ENCODE measurements at regions not wholly inside any gene's neighbourhood (a gene's known extent, or its start where the extent isn't known, plus 50 kb on each side); places are given as distances from the start of the nearest gene placed in this dataset.
A peak's percentile ranks its signal among the peaks of the same experiment; 100 is the strongest.

DNA sequence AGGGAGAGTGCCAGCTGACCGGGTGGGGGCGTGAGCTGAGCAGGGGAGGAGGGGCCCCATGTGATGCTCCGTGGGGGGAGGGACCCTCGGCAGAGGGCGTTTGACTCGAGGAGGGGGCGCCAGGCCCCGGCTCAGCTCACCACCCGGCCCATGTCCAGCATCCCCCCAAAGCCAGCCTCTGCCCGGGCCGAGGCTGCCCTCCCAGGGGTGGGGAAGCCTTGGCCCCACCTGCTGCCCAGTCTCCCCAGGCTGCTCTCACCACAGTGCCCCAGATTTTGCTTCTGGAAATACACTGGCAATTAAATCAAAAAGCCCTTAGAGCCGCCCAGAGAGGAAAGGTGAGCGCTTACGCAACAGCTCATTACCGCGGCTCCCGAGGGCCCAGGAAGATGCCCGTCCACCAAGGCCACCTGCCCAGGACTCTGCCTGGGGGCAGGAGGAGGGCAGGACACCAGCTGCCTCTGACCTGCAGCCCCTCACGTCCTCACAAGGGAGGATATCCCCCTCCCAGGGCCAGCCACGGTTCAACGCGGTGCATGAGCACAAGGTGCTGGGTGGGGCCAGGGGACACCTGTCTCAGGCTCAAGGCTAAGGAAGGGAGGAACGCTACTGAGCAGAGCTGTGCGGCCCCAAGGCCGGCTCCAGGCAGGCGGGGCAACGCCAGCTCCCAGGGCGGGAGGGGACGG lies 70.0 kb upstream of the INPP5A start:
- Histone ChIP-seq H3K4me3 (ENCODE audit: low read depth in 1 of 2, low read length in 2 of 2) (no peak overlapping the region), H3K4me1 (ENCODE audit: insufficient read depth, low read length) (peaks cover 34% of the 10 kb centered on the region), H3K36me3 (ENCODE audit: insufficient read depth, low read length) (no peaks in the 10 kb centered on the region), H3K27ac (ENCODE audit: low read depth, low read length) (peak overlapping the region; percentile 39), H3K9ac (ENCODE audit: low read length) (no peak overlapping the region), H3K27me3 (ENCODE audit: control insufficient read depth in 1 of 2, insufficient read depth in 2 of 2, low read length in 2 of 2) (no peaks in the 10 kb centered on the region), H3K9me3 (ENCODE audit: low read length) (no peaks in the 10 kb centered on the region)

DNA sequence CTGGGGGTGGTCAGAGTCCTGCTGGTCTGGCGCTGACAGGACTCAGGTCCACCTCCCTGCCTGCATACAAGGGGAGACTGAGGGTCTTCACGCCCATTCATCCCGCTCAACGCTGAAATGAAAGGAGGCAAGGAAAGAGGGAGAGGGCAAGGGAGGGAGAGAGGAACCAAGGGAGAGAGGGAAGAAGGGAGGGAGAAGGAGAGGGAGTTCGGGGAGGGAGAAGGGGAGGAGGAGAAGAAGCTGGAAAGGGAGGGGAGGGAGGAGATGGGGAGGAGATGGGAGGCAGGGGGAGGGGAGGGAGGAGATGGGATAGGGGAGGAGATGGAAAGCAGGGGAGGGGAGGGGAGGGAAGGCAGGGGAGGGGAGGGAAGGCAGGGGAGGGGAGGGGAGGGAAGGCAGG lies 69.4 kb upstream of the INPP5A start:
- Histone ChIP-seq H3K9me3 (ENCODE audit: low read length) (no peaks in the 10 kb centered on the region), H3K4me3 (ENCODE audit: low read depth in 1 of 2, low read length in 2 of 2) (no peak overlapping the region), H3K27ac (ENCODE audit: low read depth, low read length) (peak overlapping the region; percentile 39), H3K4me1 (ENCODE audit: insufficient read depth, low read length) (peaks cover 34% of the 10 kb centered on the region), H3K36me3 (ENCODE audit: insufficient read depth, low read length) (no peaks in the 10 kb centered on the region), H3K27me3 (ENCODE audit: control insufficient read depth in 1 of 2, insufficient read depth in 2 of 2, low read length in 2 of 2) (no peaks in the 10 kb centered on the region), H3K9ac (ENCODE audit: low read length) (no peak overlapping the region)

DNA sequence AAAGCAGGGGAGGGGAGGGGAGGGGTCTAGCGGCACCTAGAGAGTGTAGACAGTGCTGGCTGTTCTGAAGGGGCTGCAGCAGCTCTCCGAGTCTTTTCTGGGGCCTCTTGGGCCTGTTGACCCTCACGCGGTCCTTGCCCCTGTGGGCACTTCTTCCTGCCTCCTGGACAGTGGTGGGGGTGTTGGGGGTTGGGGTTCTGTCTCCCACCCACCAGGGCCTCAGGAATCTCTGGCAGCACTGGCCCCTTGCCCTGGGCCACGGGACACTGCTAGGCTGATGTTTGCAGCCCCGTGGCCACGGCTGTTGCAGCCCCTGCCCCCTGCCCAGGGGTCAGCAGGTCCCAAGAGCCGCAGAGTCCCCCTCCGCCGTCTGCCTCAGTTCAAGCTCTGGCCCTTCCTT lies 68.9 kb upstream of the INPP5A start:
- no peak overlapping the region for H3K27ac ChIP-seq (ENCODE audit: low read depth, low read length)
- no peaks in the 10 kb centered on the region for H3K27me3 ChIP-seq (ENCODE audit: control insufficient read depth in 1 of 2, insufficient read depth in 2 of 2, low read length in 2 of 2)
- no peak overlapping the region for H3K4me3 ChIP-seq (ENCODE audit: low read depth in 1 of 2, low read length in 2 of 2)
- no peak overlapping the region for H3K9ac ChIP-seq (ENCODE audit: low read length)
- H3K4me1 ChIP-seq (ENCODE audit: insufficient read depth, low read length): peaks cover 30% of the 10 kb centered on the region
- no peaks in the 10 kb centered on the region for H3K9me3 ChIP-seq (ENCODE audit: low read length)
- no peaks in the 10 kb centered on the region for H3K36me3 ChIP-seq (ENCODE audit: insufficient read depth, low read length)

DNA sequence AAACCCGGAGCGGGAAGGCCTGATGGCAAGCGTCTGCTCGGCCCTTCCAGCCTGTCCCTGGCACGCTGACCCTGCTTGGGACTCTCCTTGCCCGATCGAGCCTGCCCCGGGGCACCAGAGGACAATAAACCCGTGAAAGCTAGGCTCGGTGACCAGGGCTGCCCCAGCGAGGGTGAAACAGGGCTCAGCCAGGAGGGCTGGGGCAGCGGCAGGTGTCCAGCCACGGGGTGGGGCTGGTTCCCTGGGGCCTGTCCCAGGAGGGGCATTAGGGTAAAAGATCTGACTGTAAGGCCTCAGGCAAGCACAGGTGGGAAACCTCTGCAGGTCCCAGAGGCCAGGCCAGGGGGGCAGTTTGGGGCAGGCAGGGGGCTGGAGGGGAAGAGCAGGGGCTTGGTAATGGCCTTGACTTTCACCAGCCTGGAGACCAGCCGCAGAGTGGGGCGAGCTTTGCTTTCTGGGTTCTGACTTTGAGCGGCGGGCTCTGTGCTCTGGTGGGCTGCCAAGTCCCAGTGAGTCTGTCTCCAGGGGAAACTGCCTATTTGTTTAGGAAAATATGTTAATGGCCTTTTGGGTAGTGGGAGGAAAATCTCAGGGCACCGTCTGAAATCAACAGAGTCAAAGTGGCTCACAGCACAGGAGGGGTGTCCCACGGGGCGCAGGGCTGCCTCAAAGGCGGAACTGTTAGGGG lies 68.2 kb upstream of the INPP5A start:
- Histone ChIP-seq H3K27ac (ENCODE audit: low read depth, low read length) (peak overlapping the region; percentile 88), H3K9ac (ENCODE audit: low read length) (no peak overlapping the region), H3K27me3 (ENCODE audit: control insufficient read depth in 1 of 2, insufficient read depth in 2 of 2, low read length in 2 of 2) (no peaks in the 10 kb centered on the region), H3K4me3 (ENCODE audit: low read depth in 1 of 2, low read length in 2 of 2) (no peak overlapping the region), H3K36me3 (ENCODE audit: insufficient read depth, low read length) (no peaks in the 10 kb centered on the region), H3K9me3 (ENCODE audit: low read length) (no peaks in the 10 kb centered on the region), H3K4me1 (ENCODE audit: insufficient read depth, low read length) (peaks cover 23% of the 10 kb centered on the region)

DNA sequence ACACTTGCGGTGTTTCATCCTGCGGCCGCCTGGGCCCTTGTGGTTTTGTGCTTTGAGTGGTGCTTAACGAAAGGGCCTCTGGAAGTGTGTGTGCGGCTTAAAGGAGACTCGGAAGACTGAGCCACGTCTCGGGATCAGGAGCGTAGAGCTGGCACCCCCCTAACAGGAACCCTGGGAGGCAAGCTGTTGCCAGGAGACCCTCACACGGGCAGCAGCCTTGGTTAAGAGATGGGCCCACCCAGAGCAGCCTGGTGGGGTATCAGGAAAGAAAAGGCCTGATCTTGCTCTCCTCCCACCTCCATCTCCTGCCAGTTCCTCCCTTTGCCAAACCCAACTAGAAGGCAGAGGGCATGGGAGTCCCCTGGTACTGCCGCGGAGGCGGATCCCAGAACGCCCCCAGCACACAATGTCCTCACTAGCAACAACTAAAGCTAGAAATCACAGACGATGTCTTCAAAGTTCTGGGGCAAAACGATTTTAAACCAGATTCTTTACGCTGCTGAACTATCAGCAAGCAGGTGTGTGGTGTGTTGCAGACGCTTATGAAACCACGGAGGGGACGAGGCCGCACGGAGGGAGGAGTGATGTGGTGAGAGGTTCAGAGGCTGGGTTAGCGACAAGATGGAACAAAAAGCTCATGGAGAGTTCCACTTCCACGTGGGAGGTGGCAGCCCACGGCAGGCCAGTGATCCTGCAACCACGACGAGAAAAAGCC lies 67.0 kb upstream of the INPP5A start:
- H3K36me3 ChIP-seq (ENCODE audit: insufficient read depth, low read length): no peaks in the 10 kb centered on the region
- no peak overlapping the region for H3K4me3 ChIP-seq (ENCODE audit: low read depth in 1 of 2, low read length in 2 of 2)
- H3K27me3 ChIP-seq (ENCODE audit: control insufficient read depth in 1 of 2, insufficient read depth in 2 of 2, low read length in 2 of 2): no peaks in the 10 kb centered on the region
- H3K4me1 ChIP-seq (ENCODE audit: insufficient read depth, low read length): peaks cover 16% of the 10 kb centered on the region
- H3K9me3 ChIP-seq (ENCODE audit: low read length): no peaks in the 10 kb centered on the region
- H3K9ac ChIP-seq (ENCODE audit: low read length): no peak overlapping the region
- no peak overlapping the region for H3K27ac ChIP-seq (ENCODE audit: low read depth, low read length)

DNA sequence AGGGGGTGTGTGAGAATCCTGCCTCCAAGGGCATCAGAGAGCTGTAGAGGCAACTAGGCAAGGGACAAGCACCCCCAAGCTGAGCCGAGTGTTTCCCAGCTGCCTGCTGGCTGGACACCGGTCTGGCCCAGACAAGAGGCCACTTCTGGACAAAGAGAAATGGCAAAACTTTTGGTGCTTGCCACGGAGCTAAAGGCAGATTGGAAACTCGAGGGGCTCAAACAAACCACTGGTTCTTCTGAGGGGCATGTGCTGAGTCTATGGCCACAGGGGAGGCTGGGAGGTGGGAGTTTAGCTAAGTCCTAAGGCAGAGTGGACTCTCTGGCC lies 66.5 kb upstream of the INPP5A start:
- Histone ChIP-seq H3K9me3 (ENCODE audit: low read length) (no peaks in the 10 kb centered on the region), H3K36me3 (ENCODE audit: insufficient read depth, low read length) (no peaks in the 10 kb centered on the region), H3K4me1 (ENCODE audit: insufficient read depth, low read length) (peaks cover 16% of the 10 kb centered on the region), H3K27ac (ENCODE audit: low read depth, low read length) (no peak overlapping the region), H3K27me3 (ENCODE audit: control insufficient read depth in 1 of 2, insufficient read depth in 2 of 2, low read length in 2 of 2) (no peaks in the 10 kb centered on the region), H3K4me3 (ENCODE audit: low read depth in 1 of 2, low read length in 2 of 2) (no peak overlapping the region), H3K9ac (ENCODE audit: low read length) (no peak overlapping the region)

DNA sequence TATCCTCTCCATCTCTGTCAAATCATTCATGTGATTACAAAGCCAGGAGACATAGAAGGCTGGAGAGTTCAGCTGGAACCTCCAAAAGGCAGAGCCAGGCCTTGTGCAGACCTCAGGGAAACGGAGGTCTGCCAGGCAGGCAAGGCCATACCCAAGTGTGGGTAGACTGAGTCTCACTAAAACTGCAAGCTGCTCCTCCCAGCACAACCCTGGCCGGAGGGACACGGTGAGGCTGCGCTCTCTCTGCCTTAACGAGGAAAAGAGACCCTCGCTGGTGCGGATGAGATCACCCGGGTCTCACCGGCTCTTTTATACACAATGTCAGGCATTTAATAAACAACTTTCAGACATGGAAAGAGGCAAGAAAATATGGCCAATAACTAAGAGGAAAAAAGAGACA lies 66.1 kb upstream of the INPP5A start:
- H3K4me1 ChIP-seq (ENCODE audit: insufficient read depth, low read length): peaks cover 16% of the 10 kb centered on the region
- peaks cover 0 to 3% of the 10 kb centered on the region in 2 donors for H3K27me3 ChIP-seq (ENCODE audit: control insufficient read depth in 1 of 2, insufficient read depth in 2 of 2, low read length in 2 of 2)
- H3K9me3 ChIP-seq (ENCODE audit: low read length): no peaks in the 10 kb centered on the region
- H3K9ac ChIP-seq (ENCODE audit: low read length): no peak overlapping the region
- H3K27ac ChIP-seq (ENCODE audit: low read depth, low read length): no peak overlapping the region
- no peak overlapping the region for H3K4me3 ChIP-seq (ENCODE audit: low read depth in 1 of 2, low read length in 2 of 2)
- H3K36me3 ChIP-seq (ENCODE audit: insufficient read depth, low read length): no peaks in the 10 kb centered on the region

DNA sequence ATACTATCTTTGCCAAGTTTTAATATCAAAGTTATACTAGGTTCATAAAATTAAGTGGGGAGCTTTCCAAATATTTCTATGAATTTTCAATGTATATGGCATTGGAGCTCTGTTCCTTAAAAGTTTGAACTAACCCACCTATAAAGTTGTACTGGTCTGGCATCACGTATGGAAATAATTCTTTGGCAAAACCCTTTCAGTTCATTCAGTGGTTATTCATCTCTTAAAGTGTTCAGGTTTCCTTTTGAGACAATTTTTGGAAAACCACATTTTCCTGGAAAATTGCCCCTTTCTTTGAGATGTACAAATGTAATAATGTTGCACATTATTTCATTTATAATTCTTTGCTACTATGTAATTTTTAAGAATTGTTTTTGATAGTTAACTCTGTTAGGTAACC lies 62.5 kb upstream of the INPP5A start:
- Histone ChIP-seq H3K27me3 (ENCODE audit: control insufficient read depth in 1 of 2, insufficient read depth in 2 of 2, low read length in 2 of 2) (peaks cover 0 to 8% of the 10 kb centered on the region in 2 donors), H3K27ac (ENCODE audit: low read depth, low read length) (no peak overlapping the region), H3K9ac (ENCODE audit: low read length) (no peak overlapping the region), H3K36me3 (ENCODE audit: insufficient read depth, low read length) (no peaks in the 10 kb centered on the region), H3K9me3 (ENCODE audit: low read length) (no peaks in the 10 kb centered on the region), H3K4me3 (ENCODE audit: low read depth in 1 of 2, low read length in 2 of 2) (no peak overlapping the region), H3K4me1 (ENCODE audit: insufficient read depth, low read length) (no peaks in the 10 kb centered on the region)

DNA sequence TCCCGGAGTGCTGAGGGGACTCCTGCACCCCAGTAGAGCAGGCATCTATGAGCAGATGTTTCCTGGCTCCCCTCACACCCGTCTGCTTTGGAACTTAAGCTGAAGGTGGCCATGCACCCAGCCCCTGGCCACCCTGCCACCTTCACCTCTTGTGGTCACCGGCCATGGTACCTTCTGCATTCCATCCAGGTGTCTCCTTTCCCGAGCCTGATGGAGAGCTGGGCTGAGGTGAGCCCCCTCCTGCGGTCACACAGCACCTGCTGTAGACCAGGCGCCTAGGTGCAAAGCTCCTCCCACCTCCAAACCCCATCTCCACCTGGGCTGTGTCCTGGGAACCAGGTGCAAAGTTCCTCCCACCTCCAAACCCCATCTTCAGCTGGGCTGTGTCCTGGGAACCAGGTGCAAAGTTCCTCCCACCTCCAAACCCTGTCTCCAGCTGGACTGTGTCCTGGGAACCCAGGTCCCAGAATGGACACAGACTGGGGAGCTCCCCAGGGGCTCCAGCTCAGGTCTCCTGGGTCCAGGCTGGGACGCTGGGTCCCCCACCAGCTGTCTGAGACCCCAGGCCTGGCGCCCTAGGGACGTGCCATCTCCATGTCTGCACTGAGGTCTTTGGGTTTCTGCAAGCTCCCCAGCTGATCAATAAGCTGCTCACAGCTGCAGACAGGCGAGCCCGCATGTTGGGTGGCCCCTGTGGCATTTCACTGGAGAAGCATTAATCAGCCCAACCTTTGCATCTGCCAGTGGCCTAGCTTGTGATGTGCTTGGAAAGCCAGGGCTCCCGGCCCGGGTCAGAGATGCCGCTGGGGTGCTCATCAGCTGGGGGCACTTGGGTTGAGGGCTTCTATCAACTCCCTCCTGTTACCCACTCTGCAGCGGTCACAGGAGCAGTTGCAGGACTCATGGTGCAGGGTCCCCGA lies 61.2 kb upstream of the INPP5A start:
- Histone ChIP-seq H3K27ac (ENCODE audit: low read depth, low read length) (no peak overlapping the region), H3K4me3 (ENCODE audit: low read depth in 1 of 2, low read length in 2 of 2) (no peak overlapping the region), H3K4me1 (ENCODE audit: insufficient read depth, low read length) (no peaks in the 10 kb centered on the region), H3K36me3 (ENCODE audit: insufficient read depth, low read length) (no peaks in the 10 kb centered on the region), H3K9ac (ENCODE audit: low read length) (no peak overlapping the region), H3K27me3 (ENCODE audit: control insufficient read depth in 1 of 2, insufficient read depth in 2 of 2, low read length in 2 of 2) (peaks cover 0 to 8% of the 10 kb centered on the region in 2 donors), H3K9me3 (ENCODE audit: low read length) (no peaks in the 10 kb centered on the region)

DNA sequence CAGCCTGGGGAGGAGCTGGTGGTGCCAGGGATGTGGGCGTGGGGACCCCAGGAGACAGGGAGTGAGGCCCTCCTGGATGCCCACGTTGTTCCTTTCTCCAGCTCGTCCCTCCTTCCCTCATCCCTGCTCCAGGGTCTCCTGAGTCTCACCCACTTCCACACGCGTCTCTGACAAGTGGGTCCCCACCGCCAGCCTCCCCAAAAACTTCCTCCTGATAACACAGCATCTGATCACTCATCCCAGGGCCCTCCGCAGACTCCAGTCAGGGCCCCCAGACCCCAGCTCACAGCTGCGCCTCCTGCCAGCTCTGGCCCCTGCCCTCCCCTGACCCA lies 60.6 kb upstream of the INPP5A start:
- Histone ChIP-seq H3K4me1 (ENCODE audit: insufficient read depth, low read length) (no peaks in the 10 kb centered on the region), H3K27ac (ENCODE audit: low read depth, low read length) (no peak overlapping the region), H3K36me3 (ENCODE audit: insufficient read depth, low read length) (no peaks in the 10 kb centered on the region), H3K4me3 (ENCODE audit: low read depth in 1 of 2, low read length in 2 of 2) (no peak overlapping the region), H3K9ac (ENCODE audit: low read length) (no peak overlapping the region), H3K27me3 (ENCODE audit: control insufficient read depth in 1 of 2, insufficient read depth in 2 of 2, low read length in 2 of 2) (peaks cover 0 to 8% of the 10 kb centered on the region in 2 donors), H3K9me3 (ENCODE audit: low read length) (no peaks in the 10 kb centered on the region)

Data from muscle layer of colon (tissue), 2 donors.